K562 (cell line): ENCODE measurements at regions not wholly inside any gene's neighbourhood (a gene's known extent, or its start where the extent isn't known, plus 50 kb on each side); places are given as distances from the start of the nearest gene placed in this dataset.

ENCODE experiments used
- ATAC-seq: fragments of 200-7000 bp; cut with Tn5 transposase; 3 replicates; pipeline ENCODE4 v1.9.1; 2020; ENCODE audit warnings: moderate library complexity
- BruUV-seq: library from RNA; stranded (reverse); fragments of 400-500 nt; replicated peaks from 2 replicates; lab custom pipeline; 2021; lab: Mats Ljungman, UMichigan
- CTCF ChIA-PET: fragments of 300-600 bp; formaldehyde crosslinking; extraction: SDS; loops from one replicate; lab custom pipeline; 2021; ENCODE audit warnings: low intra/inter-chr PET ratio; lab: Yijun Ruan, JAX
- POLR2A ChIA-PET: fragments of 300-600, 350-650 bp; sonication (Branson Sonifier 250); formaldehyde crosslinking; extraction: SDS; loops from one replicate; lab custom pipeline; 2021; ENCODE audit warnings: antibody characterized with exemption, inconsistent platforms; lab: Yijun Ruan, JAX
- DNase-seq, 4 experiments: peaks; one replicate each; pipeline versions ENCODE4 v3.0.0 to v3.0.0-alpha.2; 2011 to 2018; ENCODE audit warnings: low spot score in 3 of 4, mixed read lengths in 3 of 4; ENCODE audit errors: extremely low read depth in 1 of 4
- FAIRE-seq: peaks from 2 replicates; lab custom pipeline; 2011; peaks lifted over from hg19 to GRCh38; lab: Jason Lieb, UNC
- H2AFZ ChIP-seq: 2 replicates; pipeline ENCODE4 v1.6.0; 2011; ENCODE audit warnings: low read depth, low read length, control low read depth, inconsistent platforms
- H3K27ac ChIP-seq: fragments of 200-600 bp; 3 replicates; pipeline ENCODE4 v1.8.0; 2011; ENCODE audit warnings: low read depth, mild to moderate bottlenecking, control low read depth, inconsistent platforms, low read length, moderate library complexity, mixed read lengths; ENCODE audit errors: extremely low read depth
- H3K27me3 ChIP-seq, 2 experiments: fragments of 300-600 bp in 1 of 2; 2 replicates in 1 of 2; 3 replicates in 1 of 2; pipeline versions ENCODE4 v1.6.0 to v1.8.0; 2011; ENCODE audit warnings: inconsistent platforms in 2 of 2, low read length in 2 of 2, mild to moderate bottlenecking in 1 of 2, mixed read lengths in 1 of 2, moderate library complexity in 1 of 2; ENCODE audit not compliant: control insufficient read depth in 2 of 2, insufficient read depth in 2 of 2
- H3K36me3 ChIP-seq: fragments of 300-600 bp; 3 replicates; pipeline ENCODE4 v1.8.0; 2011; ENCODE audit warnings: mild to moderate bottlenecking, low read length, inconsistent platforms; ENCODE audit not compliant: control insufficient read depth, insufficient read depth
- H3K4me1 ChIP-seq, 2 experiments: fragments of 200-600 bp in 1 of 2; replicated peaks in 1 of 2; 2 replicates in 1 of 2; 3 replicates in 1 of 2; pipeline versions ENCODE4 v1.5.1 to v1.8.0; 2011; ENCODE audit warnings: inconsistent platforms in 2 of 2, low read length in 2 of 2, mild to moderate bottlenecking in 1 of 2, mixed read lengths in 1 of 2, moderate library complexity in 1 of 2; ENCODE audit not compliant: control insufficient read depth in 2 of 2, insufficient read depth in 2 of 2
- H3K4me2 ChIP-seq: 2 replicates; pipeline ENCODE4 v1.6.1; 2011; ENCODE audit warnings: low read length, control low read depth, inconsistent platforms, mixed read lengths; ENCODE audit not compliant: insufficient read depth
- H3K4me3 ChIP-seq: fragments of 200-600 bp; sonication (generic), shearing (Covaris generic); 2 replicates; pipeline ENCODE4 v1.5.1; 2016; ENCODE audit warnings: control low read depth, inconsistent platforms
- H3K79me2 ChIP-seq: fragments of 200-600 bp; 3 replicates; pipeline ENCODE4 v1.8.0; 2011; ENCODE audit warnings: low read length, inconsistent platforms; ENCODE audit not compliant: control insufficient read depth, insufficient read depth
- H3K9ac ChIP-seq, 2 experiments: 2 replicates each; pipeline versions ENCODE4 v1.6.0 to v1.6.1; 2011; ENCODE audit warnings: low read depth in 2 of 2, low read length in 2 of 2, control low read depth in 1 of 2, inconsistent platforms in 1 of 2, mild to moderate bottlenecking in 1 of 2, mixed read lengths in 1 of 2; ENCODE audit not compliant: insufficient read depth in 1 of 2
- H3K9me1 ChIP-seq: one replicate; pipeline ENCODE4 v1.6.0; 2011; ENCODE audit warnings: inconsistent platforms, mild to moderate bottlenecking, low read length, moderate library complexity; ENCODE audit not compliant: control insufficient read depth, insufficient read depth
- H3K9me3 ChIP-seq: replicated peaks from 2 replicates; pipeline ENCODE4 v1.5.1; 2011; ENCODE audit warnings: low read depth, low read length, inconsistent platforms; ENCODE audit not compliant: control insufficient read depth, insufficient read depth
- H4K20me1 ChIP-seq: replicated peaks from 2 replicates; pipeline ENCODE4 v1.6.1; 2011; ENCODE audit warnings: low read length, inconsistent platforms, mixed read lengths; ENCODE audit not compliant: control insufficient read depth, insufficient read depth
- CCAR2 ChIP-seq: fragments of 200-400 bp; formaldehyde crosslinking; IDR thresholded peaks from 2 replicates; pipeline ENCODE4 v1.6.1; 2017; ENCODE audit warnings: mild to moderate bottlenecking, low read depth, low read length
- HNRNPUL1 ChIP-seq: fragments of 200-400 bp; formaldehyde crosslinking; IDR thresholded peaks from 2 replicates; pipeline ENCODE4 v1.6.1; 2017; ENCODE audit warnings: low read length
- IRF2 ChIP-seq: sonication (generic); formaldehyde crosslinking; IDR thresholded peaks from 2 replicates; pipeline ENCODE4 v1.8.1; 2022; ENCODE audit warnings: mild to moderate bottlenecking, missing genetic modification reagents
- JUNB ChIP-seq: fragments of 450-650 bp; formaldehyde crosslinking; conservative IDR thresholded peaks from 2 replicates; pipeline ENCODE4 v1.4.0; 2020; ENCODE audit warnings: mild to moderate bottlenecking
- MED1 ChIP-seq: sonication (generic); formaldehyde crosslinking; IDR thresholded peaks from 2 replicates; pipeline ENCODE4 v1.8.1; 2023; ENCODE audit warnings: missing genetic modification reagents, borderline replicate concordance
- NFYB ChIP-seq: IDR thresholded peaks from 2 replicates; pipeline ENCODE4 v1.6.1; 2011; ENCODE audit warnings: mild to moderate bottlenecking, moderate library complexity; ENCODE audit not compliant: insufficient read length; ENCODE audit errors: extremely low read depth
- SMARCA4 ChIP-seq: fragments of 450-650 bp; IDR thresholded peaks from 2 replicates; pipeline ENCODE4 v1.6.1; 2016
- TBL1XR1 ChIP-seq, 2 experiments: IDR thresholded peaks; 2 replicates each; pipeline ENCODE4 v1.6.1; 2012; ENCODE audit warnings: improper control_type of control experiment in 2 of 2, low read length in 2 of 2, mild to moderate bottlenecking in 1 of 2
- ZBED1 ChIP-seq: IDR thresholded peaks from 2 replicates; pipeline ENCODE4 v1.6.1; 2014
- ZNF232 ChIP-seq: sonication (generic); formaldehyde crosslinking; IDR thresholded peaks from 2 replicates; pipeline ENCODE4 v1.8.0; 2022; ENCODE audit warnings: mild to moderate bottlenecking, missing genetic modification reagents
- ZNF717 ChIP-seq: fragments of 250-450 bp; sonication (Bioruptor Pico); IDR thresholded peaks from 2 replicates; pipeline ENCODE4 v1.5.0; 2021
- WGBS: fragments of 100-300 bp; shearing (Covaris generic); methylation state at CpG from one replicate; pipeline ENCODE4 v1.1.6; 2016; ENCODE audit warnings: low coverage, mixed read lengths; ENCODE audit not compliant: insufficient coverage; ENCODE audit errors: missing lambda C conversion rate; 5-methylcytosine and 5-hydroxymethylcytosine counted together
- in situ Hi-C: fragments of 300-500 bp; cut with MboI; formaldehyde crosslinking; loops from 4 replicates; pipeline ENCODE4 v1.15.0; 2018; ENCODE audit warnings: inconsistent platforms, mixed read lengths
- intact Hi-C: fragments of 100-400 bp; cut with micrococcal nuclease; formaldehyde crosslinking; loops from 2 replicates; pipeline ENCODE4 v1.14.2; 2022
- TF ChIP-seq, protein P1 (sequence below): fragments of 250-450 bp; sonication (Bioruptor Pico); IDR thresholded peaks from 2 replicates; pipeline ENCODE4 v1.4.0; 2020; ENCODE audit warnings: mild to moderate bottlenecking, moderate library complexity
- TF ChIP-seq, protein P2 (sequence below), 2 experiments: fragments of 200-800 bp in 1 of 2; sonication (Bioruptor generic) in 1 of 2; sonication (generic) in 1 of 2; formaldehyde crosslinking in 1 of 2; IDR thresholded peaks in 1 of 2; conservative IDR thresholded peaks in 1 of 2; 2 replicates each; pipeline versions ENCODE4 v1.5.0 to v1.6.1; 2016 to 2020; ENCODE audit warnings: missing compliant biosample characterization in 1 of 2, missing genetic modification characterization in 1 of 2, missing genetic modification reagents in 1 of 2
- TF ChIP-seq, protein P3 (sequence below): fragments of 450-650 bp; formaldehyde crosslinking; IDR thresholded peaks from 2 replicates; pipeline ENCODE4 v1.4.0; 2020; ENCODE audit warnings: mild to moderate bottlenecking
- TF ChIP-seq, protein P4 (sequence below): fragments of 450-650 bp; IDR thresholded peaks from 2 replicates; pipeline ENCODE4 v1.6.1; 2016

DNA sequence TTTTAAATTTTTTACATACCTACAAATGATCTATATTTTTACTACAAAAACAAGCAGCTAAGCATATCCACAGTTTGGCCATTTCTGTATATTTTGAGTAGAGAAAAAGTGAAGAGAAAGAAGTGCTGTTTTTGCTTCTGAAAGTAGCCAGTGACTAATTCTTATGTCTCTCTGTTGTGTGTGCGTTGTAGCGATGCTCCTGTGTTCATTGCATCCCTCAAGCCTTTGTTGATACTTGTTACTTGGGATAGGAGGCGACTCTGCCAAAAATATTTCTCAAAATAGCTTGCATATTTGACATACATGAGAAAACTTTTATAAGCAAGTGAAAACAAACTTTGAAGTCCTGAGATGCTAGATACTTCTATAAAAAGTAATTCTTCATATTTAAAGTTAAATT, 714.1 kb downstream of the FSCB start (continued):
- TF ChIP-seq, protein P1, sequence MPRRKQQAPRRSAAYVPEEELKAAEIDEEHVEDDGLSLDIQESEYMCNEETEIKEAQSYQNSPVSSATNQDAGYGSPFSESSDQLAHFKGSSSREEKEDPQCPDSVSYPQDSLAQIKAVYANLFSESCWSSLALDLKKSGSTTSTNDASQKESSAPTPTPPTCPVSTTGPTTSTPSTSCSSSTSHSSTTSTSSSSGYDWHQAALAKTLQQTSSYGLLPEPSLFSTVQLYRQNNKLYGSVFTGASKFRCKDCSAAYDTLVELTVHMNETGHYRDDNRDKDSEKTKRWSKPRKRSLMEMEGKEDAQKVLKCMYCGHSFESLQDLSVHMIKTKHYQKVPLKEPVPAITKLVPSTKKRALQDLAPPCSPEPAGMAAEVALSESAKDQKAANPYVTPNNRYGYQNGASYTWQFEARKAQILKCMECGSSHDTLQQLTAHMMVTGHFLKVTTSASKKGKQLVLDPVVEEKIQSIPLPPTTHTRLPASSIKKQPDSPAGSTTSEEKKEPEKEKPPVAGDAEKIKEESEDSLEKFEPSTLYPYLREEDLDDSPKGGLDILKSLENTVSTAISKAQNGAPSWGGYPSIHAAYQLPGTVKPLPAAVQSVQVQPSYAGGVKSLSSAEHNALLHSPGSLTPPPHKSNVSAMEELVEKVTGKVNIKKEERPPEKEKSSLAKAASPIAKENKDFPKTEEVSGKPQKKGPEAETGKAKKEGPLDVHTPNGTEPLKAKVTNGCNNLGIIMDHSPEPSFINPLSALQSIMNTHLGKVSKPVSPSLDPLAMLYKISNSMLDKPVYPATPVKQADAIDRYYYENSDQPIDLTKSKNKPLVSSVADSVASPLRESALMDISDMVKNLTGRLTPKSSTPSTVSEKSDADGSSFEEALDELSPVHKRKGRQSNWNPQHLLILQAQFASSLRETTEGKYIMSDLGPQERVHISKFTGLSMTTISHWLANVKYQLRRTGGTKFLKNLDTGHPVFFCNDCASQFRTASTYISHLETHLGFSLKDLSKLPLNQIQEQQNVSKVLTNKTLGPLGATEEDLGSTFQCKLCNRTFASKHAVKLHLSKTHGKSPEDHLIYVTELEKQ (CRISPR knock-in tag) = no peak

DNA sequence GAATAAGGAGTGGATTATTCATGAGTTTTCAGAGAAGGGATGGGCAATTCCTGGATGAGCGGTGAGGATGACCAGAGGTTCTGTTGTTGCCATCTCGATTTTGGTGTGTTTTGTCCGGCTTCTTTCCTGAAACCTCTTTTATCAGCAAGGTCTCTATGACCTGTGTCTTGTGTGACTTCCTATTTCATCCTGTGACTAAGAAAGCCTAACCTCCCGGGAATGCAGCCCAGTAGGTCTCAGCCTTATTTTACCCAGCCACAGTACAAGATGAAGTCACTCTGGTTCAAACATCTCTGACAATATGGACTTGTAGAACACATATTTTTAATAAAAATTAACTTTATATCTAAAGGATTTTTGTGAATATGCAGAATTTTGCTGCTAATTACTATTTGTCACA, 716.4 kb downstream of the FSCB start:
- Histone ChIP-seq H3K4me1 (no peaks in the 10 kb centered on the region), H3K9ac (no peak overlapping the region), H3K27me3 (no peaks in the 10 kb centered on the region), H4K20me1 (no peaks in the 10 kb centered on the region), H3K79me2 (no peaks in the 10 kb centered on the region), H3K4me3 (no peak overlapping the region), H3K36me3 (no peaks in the 10 kb centered on the region), H3K27ac (no peak overlapping the region), H3K9me1 (no peaks in the 10 kb centered on the region), H2AFZ (no peak overlapping the region), H3K9me3 (no peaks in the 10 kb centered on the region), H3K4me2 (no peak overlapping the region)
- no TSS peak for BruUV-seq
- DNase-seq = no peak
- ATAC-seq = no peak
- CTCF ChIA-PET = no interaction called here
- intact Hi-C loops (no loop called here), in situ Hi-C loops (no loop called here)
- POLR2A ChIA-PET = no interaction called here
- 0% methylated on average over 3 of the region's 4 CpGs for WGBS
- FAIRE-seq = no peak
- TF ChIP-seq, protein P2, sequence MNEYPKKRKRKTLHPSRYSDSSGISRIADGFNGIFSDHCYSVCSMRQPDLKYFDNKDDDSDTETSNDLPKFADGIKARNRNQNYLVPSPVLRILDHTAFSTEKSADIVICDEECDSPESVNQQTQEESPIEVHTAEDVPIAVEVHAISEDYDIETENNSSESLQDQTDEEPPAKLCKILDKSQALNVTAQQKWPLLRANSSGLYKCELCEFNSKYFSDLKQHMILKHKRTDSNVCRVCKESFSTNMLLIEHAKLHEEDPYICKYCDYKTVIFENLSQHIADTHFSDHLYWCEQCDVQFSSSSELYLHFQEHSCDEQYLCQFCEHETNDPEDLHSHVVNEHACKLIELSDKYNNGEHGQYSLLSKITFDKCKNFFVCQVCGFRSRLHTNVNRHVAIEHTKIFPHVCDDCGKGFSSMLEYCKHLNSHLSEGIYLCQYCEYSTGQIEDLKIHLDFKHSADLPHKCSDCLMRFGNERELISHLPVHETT (CRISPR knock-in tag; conservative IDR thresholded peaks at IDR 0.05 in 1 of 2, IDR thresholded peaks at IDR 0.05 in 1 of 2) = no peak
- TF ChIP-seq SMARCA4 = no peak
- no peak for TF ChIP-seq CCAR2
- no peak for TF ChIP-seq NFYB
- TF ChIP-seq, protein P3, sequence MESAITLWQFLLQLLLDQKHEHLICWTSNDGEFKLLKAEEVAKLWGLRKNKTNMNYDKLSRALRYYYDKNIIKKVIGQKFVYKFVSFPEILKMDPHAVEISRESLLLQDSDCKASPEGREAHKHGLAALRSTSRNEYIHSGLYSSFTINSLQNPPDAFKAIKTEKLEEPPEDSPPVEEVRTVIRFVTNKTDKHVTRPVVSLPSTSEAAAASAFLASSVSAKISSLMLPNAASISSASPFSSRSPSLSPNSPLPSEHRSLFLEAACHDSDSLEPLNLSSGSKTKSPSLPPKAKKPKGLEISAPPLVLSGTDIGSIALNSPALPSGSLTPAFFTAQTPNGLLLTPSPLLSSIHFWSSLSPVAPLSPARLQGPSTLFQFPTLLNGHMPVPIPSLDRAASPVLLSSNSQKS (CRISPR knock-in tag) = no peak
- no peak for TF ChIP-seq HNRNPUL1
- no peak for TF ChIP-seq MED1 (CRISPR knock-in tag)
- TF ChIP-seq ZNF232 (CRISPR knock-in tag) = no peak
- TF ChIP-seq ZNF717 (CRISPR knock-in tag) = no peak
- TF ChIP-seq IRF2 = no peak
- no peak for TF ChIP-seq JUNB (CRISPR knock-in tag)
- TF ChIP-seq TBL1XR1 (IDR thresholded peaks at IDR 0.05; ENCODE audit: low read length in 2 of 2) = no peak
- TF ChIP-seq ZBED1 = no peak
- TF ChIP-seq, protein P4, sequence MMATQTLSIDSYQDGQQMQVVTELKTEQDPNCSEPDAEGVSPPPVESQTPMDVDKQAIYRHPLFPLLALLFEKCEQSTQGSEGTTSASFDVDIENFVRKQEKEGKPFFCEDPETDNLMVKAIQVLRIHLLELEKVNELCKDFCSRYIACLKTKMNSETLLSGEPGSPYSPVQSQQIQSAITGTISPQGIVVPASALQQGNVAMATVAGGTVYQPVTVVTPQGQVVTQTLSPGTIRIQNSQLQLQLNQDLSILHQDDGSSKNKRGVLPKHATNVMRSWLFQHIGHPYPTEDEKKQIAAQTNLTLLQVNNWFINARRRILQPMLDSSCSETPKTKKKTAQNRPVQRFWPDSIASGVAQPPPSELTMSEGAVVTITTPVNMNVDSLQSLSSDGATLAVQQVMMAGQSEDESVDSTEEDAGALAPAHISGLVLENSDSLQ = no peak
